MM.1S (cell line): ENCODE measurements at regions not wholly inside any gene's neighbourhood (a gene's known extent, or its start where the extent isn't known, plus 50 kb on each side); places are given as distances from the start of the nearest gene placed in this dataset.

Source experiments
- CTCF ChIP-seq: fragments of 300-600 bp; sonication (generic); IDR thresholded peaks from 2 replicates; pipeline ENCODE4 v1.5.1; 2016; ENCODE audit warnings: antibody characterized with exemption, low read length, mixed read lengths
- EZH2 ChIP-seq: fragments of 300-600 bp; sonication (generic); optimal IDR thresholded peaks from 2 replicates; pipeline ENCODE3; 2017; ENCODE audit warnings: low read depth, mild to moderate bottlenecking, antibody characterized with exemption, low read length, mixed read lengths
- EZH2phosphoT487 ChIP-seq: fragments of 300-600 bp; sonication (generic); IDR thresholded peaks from 2 replicates; pipeline ENCODE4 v1.6.1; 2018; ENCODE audit warnings: antibody characterized with exemption, low read length

GRCh38 chr10:52903397-52903938 lies 130.9 kb upstream of the MBL2 start:
- no peak for TF ChIP-seq CTCF
- no peak for TF ChIP-seq EZH2phosphoT487
- TF ChIP-seq EZH2: no peak
